Caco-2 (cell line): ENCODE measurements at regions not wholly inside any gene's neighbourhood (a gene's known extent, or its start where the extent isn't known, plus 50 kb on each side); places are given as distances from the start of the nearest gene placed in this dataset.

Experiments used
- BruUV-seq: library from RNA; stranded (reverse); fragments of 400-500 nt; replicated peaks from 2 replicates; lab custom pipeline; 2021; lab: Mats Ljungman, UMichigan
- CTCF ChIA-PET: fragments of 300-600 bp; sonication (Branson Sonifier 250); formaldehyde crosslinking; loops from one replicate; lab custom pipeline; 2022; ENCODE audit warnings: antibody characterized with exemption; lab: Charles Lee
- POLR2A ChIA-PET: fragments of 300-600 bp; sonication (Branson Sonifier 250); formaldehyde crosslinking; loops from one replicate; lab custom pipeline; 2022; ENCODE audit warnings: antibody characterized with exemption; lab: Charles Lee
- DNase-seq, 2 experiments: peaks; one replicate each; pipeline versions ENCODE4 v3.0.0 to v3.0.0-alpha.2; 2020 to 2022
- H3K27me3 ChIP-seq: replicated peaks from 2 replicates; pipeline ENCODE4 v1.6.0; 2011; ENCODE audit warnings: low read length; ENCODE audit not compliant: control insufficient read depth, insufficient read depth
- H3K36me3 ChIP-seq: 2 replicates; pipeline ENCODE4 v1.5.1; 2011; ENCODE audit warnings: low read length; ENCODE audit not compliant: control insufficient read depth, insufficient read depth
- H3K4me1 ChIP-seq: fragments of 250-450 bp; sonication (Bioruptor Pico); 2 replicates; pipeline ENCODE4 v1.5.1; 2020; ENCODE audit warnings: mild to moderate bottlenecking
- H3K4me3 ChIP-seq: 2 replicates; pipeline ENCODE4 v1.5.1; 2011; ENCODE audit warnings: low read depth, mild to moderate bottlenecking, control low read depth, low read length
- H3K9me3 ChIP-seq: fragments of 250-450 bp; sonication (Bioruptor Pico); 2 replicates; pipeline ENCODE4 v1.5.1; 2020; ENCODE audit warnings: mild to moderate bottlenecking, moderate library complexity
- H3K27ac Mint-ChIP-seq: one replicate; pipeline ENCODE4 v1.8.0; 2022; ENCODE audit warnings: mixed read lengths; ENCODE audit not compliant: unreplicated experiment
- H3K27me3 Mint-ChIP-seq: one replicate; pipeline ENCODE4 v1.8.0; 2022; ENCODE audit warnings: mixed read lengths; ENCODE audit not compliant: insufficient read depth, unreplicated experiment
- H3K36me3 Mint-ChIP-seq: one replicate; pipeline ENCODE4 v1.8.0; 2022; ENCODE audit warnings: mild to moderate bottlenecking, mixed read lengths; ENCODE audit not compliant: insufficient read depth, unreplicated experiment
- H3K4me1 Mint-ChIP-seq: one replicate; pipeline ENCODE4 v1.8.0; 2022; ENCODE audit warnings: low read depth, mixed read lengths; ENCODE audit not compliant: unreplicated experiment
- H3K4me3 Mint-ChIP-seq: one replicate; pipeline ENCODE4 v1.8.0; 2022; ENCODE audit warnings: mild to moderate bottlenecking, moderate library complexity, mixed read lengths; ENCODE audit not compliant: unreplicated experiment
- H3K9me3 Mint-ChIP-seq: one replicate; pipeline ENCODE4 v1.8.0; 2022; ENCODE audit warnings: mixed read lengths; ENCODE audit not compliant: unreplicated experiment
- intact Hi-C: fragments of 100-400 bp; cut with micrococcal nuclease; formaldehyde crosslinking; loops from one replicate; pipeline ENCODE4 v1.10.0; 2022; ENCODE audit not compliant: unreplicated experiment
- TF ChIP-seq, protein P1 (sequence below), 2 experiments: fragments of 200-600 bp in 1 of 2; IDR thresholded peaks; 1 replicate in 1 of 2; 2 replicates in 1 of 2; pipeline versions ENCODE4 v1.5.1 to v1.8.0; 2011 to 2022; ENCODE audit warnings: antibody characterized with exemption in 1 of 2, control low read depth in 1 of 2, inconsistent platforms in 1 of 2, low read depth in 1 of 2, low read length in 1 of 2, mild to moderate bottlenecking in 1 of 2, moderate library complexity in 1 of 2; ENCODE audit not compliant: insufficient read depth in 1 of 2, severe bottlenecking in 1 of 2, unreplicated experiment in 1 of 2

DNA sequence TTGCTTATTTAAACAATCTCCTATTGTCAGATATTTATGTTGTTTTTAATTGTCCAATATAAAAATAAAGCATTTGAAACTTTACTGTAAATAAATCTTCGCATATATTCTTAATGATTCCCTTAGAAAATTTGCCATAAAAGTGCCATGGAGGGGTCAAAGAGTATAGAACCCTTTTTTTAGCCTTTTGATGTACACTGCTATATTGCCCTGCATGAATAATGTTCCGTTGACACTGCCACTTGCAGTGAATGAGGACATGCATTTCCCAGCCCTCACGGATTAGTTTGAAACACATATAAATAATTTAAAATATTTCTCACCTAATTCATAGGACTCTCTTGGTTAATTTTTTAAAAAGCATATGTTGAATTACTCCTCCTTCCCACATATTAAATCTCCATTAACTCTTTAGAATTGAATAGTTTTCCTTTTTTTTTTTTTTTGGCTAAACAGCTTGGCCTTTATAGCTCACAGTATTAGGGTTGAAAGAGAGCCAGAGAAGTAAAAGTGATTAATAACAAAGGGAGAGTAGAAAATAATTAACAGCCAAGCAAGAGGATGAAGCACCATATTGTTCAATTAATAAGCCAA lies 129.8 kb upstream of the SGCD start:
- H3K27ac Mint-ChIP-seq = no peak overlapping the region
- H3K27me3 Mint-ChIP-seq = no peaks in the 10 kb centered on the region
- no peak for DNase-seq

DNA sequence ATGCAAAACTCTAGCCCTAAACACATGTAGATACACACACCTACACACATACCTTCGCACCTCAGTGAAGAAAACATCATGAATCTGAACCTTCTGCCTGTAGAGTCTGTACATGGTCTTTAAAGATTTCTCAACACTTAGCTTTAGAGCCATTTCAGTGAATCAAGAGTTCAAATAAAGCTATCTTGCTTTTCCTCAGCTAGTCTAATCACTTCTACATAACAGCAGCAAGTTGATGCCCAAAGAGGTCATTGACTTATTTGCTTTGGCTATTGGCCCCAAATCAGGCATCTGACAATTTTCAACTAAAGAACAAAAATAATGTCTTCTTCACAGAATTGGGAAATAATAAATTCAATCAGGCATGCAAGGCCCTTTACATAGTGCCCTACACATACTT lies 127.9 kb upstream of the SGCD start:
- intact Hi-C loops = no loop called here
- CTCF ChIA-PET = no interaction called here

More for the DNA sequence above, 129.8 kb upstream of the SGCD start:
- TF ChIP-seq, protein P1, sequence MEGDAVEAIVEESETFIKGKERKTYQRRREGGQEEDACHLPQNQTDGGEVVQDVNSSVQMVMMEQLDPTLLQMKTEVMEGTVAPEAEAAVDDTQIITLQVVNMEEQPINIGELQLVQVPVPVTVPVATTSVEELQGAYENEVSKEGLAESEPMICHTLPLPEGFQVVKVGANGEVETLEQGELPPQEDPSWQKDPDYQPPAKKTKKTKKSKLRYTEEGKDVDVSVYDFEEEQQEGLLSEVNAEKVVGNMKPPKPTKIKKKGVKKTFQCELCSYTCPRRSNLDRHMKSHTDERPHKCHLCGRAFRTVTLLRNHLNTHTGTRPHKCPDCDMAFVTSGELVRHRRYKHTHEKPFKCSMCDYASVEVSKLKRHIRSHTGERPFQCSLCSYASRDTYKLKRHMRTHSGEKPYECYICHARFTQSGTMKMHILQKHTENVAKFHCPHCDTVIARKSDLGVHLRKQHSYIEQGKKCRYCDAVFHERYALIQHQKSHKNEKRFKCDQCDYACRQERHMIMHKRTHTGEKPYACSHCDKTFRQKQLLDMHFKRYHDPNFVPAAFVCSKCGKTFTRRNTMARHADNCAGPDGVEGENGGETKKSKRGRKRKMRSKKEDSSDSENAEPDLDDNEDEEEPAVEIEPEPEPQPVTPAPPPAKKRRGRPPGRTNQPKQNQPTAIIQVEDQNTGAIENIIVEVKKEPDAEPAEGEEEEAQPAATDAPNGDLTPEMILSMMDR (IDR thresholded peaks at IDR 0.05; ENCODE audit: insufficient read depth in 1 of 2, low read depth in 1 of 2, low read length in 1 of 2, severe bottlenecking in 1 of 2, unreplicated experiment in 1 of 2) = no peak
- no TSS peak for BruUV-seq
- H3K36me3 Mint-ChIP-seq = no peaks in the 10 kb centered on the region
- H3K4me1 Mint-ChIP-seq = no peaks in the 10 kb centered on the region
- no peak overlapping the region for H3K4me3 Mint-ChIP-seq
- no peaks in the 10 kb centered on the region for H3K4me1 ChIP-seq
- H3K27me3 ChIP-seq = no peaks in the 10 kb centered on the region
- intact Hi-C loops = no loop called here
- H3K9me3 Mint-ChIP-seq = no peaks in the 10 kb centered on the region
- CTCF ChIA-PET = no interaction called here
- H3K36me3 ChIP-seq = no peaks in the 10 kb centered on the region
- POLR2A ChIA-PET = no interaction called here
- H3K9me3 ChIP-seq = no peaks in the 10 kb centered on the region
- no peak overlapping the region for H3K4me3 ChIP-seq

DNA sequence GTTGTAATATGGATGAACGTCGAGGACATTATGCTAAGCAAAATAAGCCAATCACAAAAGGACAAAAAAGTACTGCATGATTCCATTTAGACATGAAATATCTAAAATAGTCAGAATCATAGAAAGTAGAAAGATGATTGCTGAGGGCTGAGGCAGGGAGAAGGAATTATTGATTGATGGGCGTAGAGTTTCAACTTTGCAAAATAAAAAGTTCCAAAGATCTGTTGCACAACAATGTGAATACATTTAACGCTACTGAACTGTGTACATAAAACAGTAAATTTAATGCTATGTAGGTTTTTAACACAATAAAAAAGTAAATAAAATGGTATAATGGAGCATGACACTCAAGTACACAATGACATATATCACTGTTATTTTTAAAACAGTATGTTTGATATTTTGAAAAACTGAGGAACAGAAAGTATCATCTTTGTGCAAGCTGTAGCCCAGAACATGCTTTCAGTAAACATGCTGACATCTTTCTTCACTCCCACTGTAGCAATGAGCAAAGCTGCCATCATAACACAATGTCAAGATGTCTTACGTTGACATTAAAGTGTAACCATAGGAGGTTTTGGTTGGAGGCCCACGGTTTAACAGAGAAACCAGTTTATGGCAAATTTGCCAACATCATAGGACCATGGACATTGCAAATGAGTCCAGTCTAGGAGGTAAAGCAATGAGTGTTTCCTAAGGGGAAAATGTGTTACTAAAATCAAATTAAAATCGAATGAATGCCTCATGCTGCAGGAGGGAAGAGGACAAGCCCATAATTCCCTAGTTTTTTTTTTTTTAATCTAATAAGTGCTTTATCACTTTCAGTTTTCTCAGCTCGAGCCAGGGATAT lies 125.8 kb upstream of the SGCD start:
- Mint-ChIP-seq H3K4me3 (no peak overlapping the region), H3K36me3 (no peaks in the 10 kb centered on the region), H3K27ac (no peak overlapping the region), H3K9me3 (no peaks in the 10 kb centered on the region), H3K27me3 (no peaks in the 10 kb centered on the region), H3K4me1 (no peaks in the 10 kb centered on the region)
- no peaks in the 10 kb centered on the region for H3K27me3 ChIP-seq
- CTCF ChIA-PET = interaction anchor here (0.6 kb wide), 1 partner anchor 80 kb away, joined by 5 read pairs; no protein-coding TSS in a partner anchor
- BruUV-seq = no TSS peak
- H3K4me1 ChIP-seq = no peaks in the 10 kb centered on the region
- no peak for DNase-seq
- no peaks in the 10 kb centered on the region for H3K9me3 ChIP-seq
- H3K4me3 ChIP-seq = no peak overlapping the region
- H3K36me3 ChIP-seq = no peaks in the 10 kb centered on the region
- intact Hi-C loops = no loop called here
- POLR2A ChIA-PET = no interaction called here
- TF ChIP-seq, protein P1 (IDR thresholded peaks at IDR 0.05; ENCODE audit: insufficient read depth in 1 of 2, low read depth in 1 of 2, low read length in 1 of 2, severe bottlenecking in 1 of 2, unreplicated experiment in 1 of 2) = no peak

More for the DNA sequence above, 127.9 kb upstream of the SGCD start:
- POLR2A ChIA-PET = no interaction called here
- TF ChIP-seq, protein P1 (IDR thresholded peaks at IDR 0.05; ENCODE audit: insufficient read depth in 1 of 2, low read depth in 1 of 2, low read length in 1 of 2, severe bottlenecking in 1 of 2, unreplicated experiment in 1 of 2) = no peak
- Mint-ChIP-seq H3K27me3 (no peaks in the 10 kb centered on the region), H3K36me3 (no peaks in the 10 kb centered on the region), H3K4me1 (no peaks in the 10 kb centered on the region), H3K9me3 (no peaks in the 10 kb centered on the region), H3K27ac (no peak overlapping the region), H3K4me3 (no peak overlapping the region)
- no peak for DNase-seq
- no peaks in the 10 kb centered on the region for H3K27me3 ChIP-seq
- H3K4me3 ChIP-seq = no peak overlapping the region
- no peaks in the 10 kb centered on the region for H3K4me1 ChIP-seq
- BruUV-seq = no TSS peak
- no peaks in the 10 kb centered on the region for H3K9me3 ChIP-seq
- H3K36me3 ChIP-seq = no peaks in the 10 kb centered on the region
